Adrenal gland (tissue), 9 donors: ENCODE measurements at regions not wholly inside any gene's neighbourhood (a gene's known extent, or its start where the extent isn't known, plus 50 kb on each side); places are given as distances from the start of the nearest gene placed in this dataset.

Experiments
- DNase-seq, 7 donors: peaks; one replicate each; pipeline ENCODE4 v3.0.0-alpha.2; 2019 to 2020
- H3K27ac ChIP-seq, 5 donors: fragments of 200-600 bp; sonication (generic) in 4 of 5; 1 replicate in 3 of 5; 2 replicates in 2 of 5; pipeline versions ENCODE4 v1.5.1 to v1.8.0; 2016 to 2020; ENCODE audit warnings: mild to moderate bottlenecking in 1 of 5
- H3K27me3 ChIP-seq: fragments of 200-600 bp; 2 replicates; pipeline ENCODE4 v1.8.0; 2021
- H3K36me3 ChIP-seq, 2 donors: fragments of 200-600 bp; replicated peaks in 1 of 2; 1 replicate in 1 of 2; 2 replicates in 1 of 2; pipeline versions ENCODE4 v1.5.1 to v1.8.0; 2018 to 2022
- H3K4me1 ChIP-seq, 2 donors: fragments of 200-600 bp; replicated peaks in 1 of 2; 1 replicate in 1 of 2; 2 replicates in 1 of 2; pipeline versions ENCODE4 v1.5.1 to v1.8.0; 2018 to 2021
- H3K4me3 ChIP-seq, 4 donors: fragments of 200-600 bp; sonication (generic) in 3 of 4; one replicate each; pipeline ENCODE4 v1.5.1; 2016 to 2018
- H3K9me3 ChIP-seq, 3 donors: fragments of 200-600 bp; sonication (generic) in 1 of 3; replicated peaks in 1 of 3; 1 replicate in 2 of 3; 2 replicates in 1 of 3; pipeline versions ENCODE4 v1.5.1 to v1.8.0; 2016 to 2021
- POLR2A ChIP-seq, 2 donors: fragments of 450-650 bp; IDR thresholded peaks; one replicate each; pipeline ENCODE4 v1.6.1; 2017; ENCODE audit warnings: antibody characterized with exemption in 2 of 2, mild to moderate bottlenecking in 2 of 2, moderate library complexity in 1 of 2
- WGBS, 4 donors: extraction: QIAGEN DNeasy Blood & Tissue Kit in 2 of 4; methylation state at CpG; one replicate each; pipeline versions ENCODE4 v1.1.5 to v1.1.7; 2013 to 2017; 5-methylcytosine and 5-hydroxymethylcytosine counted together
- intact Hi-C, 2 donors: fragments of 100-400 bp; cut with DNase I; formaldehyde crosslinking; loops; one replicate each; pipeline versions ENCODE4 v1.14.1 to v1.15.0; 2022 to 2023
- TF ChIP-seq, protein P1 (sequence below), 6 experiments: fragments of 450-650 bp in 4 of 6; fragments of 200-600 bp in 2 of 6; sonication (generic) in 1 of 6; IDR thresholded peaks; 1 replicate in 5 of 6; 2 replicates in 1 of 6; pipeline versions ENCODE4 v1.5.1 to v1.8.0; 2016 to 2021; ENCODE audit warnings: antibody characterized with exemption in 6 of 6, mild to moderate bottlenecking in 2 of 6, moderate library complexity in 1 of 6
- donor health status: healthy with polysubstance abuse.
- donor health status: Bipolar disorder and iron deficiency.
- donor health status: DM: yes; HTN: yes; CAD: no.
- donor health status: DM: no; HTN: no; CAD: no.
- donor health status: DM: no; HTN: no; CAD: no.

DNA sequence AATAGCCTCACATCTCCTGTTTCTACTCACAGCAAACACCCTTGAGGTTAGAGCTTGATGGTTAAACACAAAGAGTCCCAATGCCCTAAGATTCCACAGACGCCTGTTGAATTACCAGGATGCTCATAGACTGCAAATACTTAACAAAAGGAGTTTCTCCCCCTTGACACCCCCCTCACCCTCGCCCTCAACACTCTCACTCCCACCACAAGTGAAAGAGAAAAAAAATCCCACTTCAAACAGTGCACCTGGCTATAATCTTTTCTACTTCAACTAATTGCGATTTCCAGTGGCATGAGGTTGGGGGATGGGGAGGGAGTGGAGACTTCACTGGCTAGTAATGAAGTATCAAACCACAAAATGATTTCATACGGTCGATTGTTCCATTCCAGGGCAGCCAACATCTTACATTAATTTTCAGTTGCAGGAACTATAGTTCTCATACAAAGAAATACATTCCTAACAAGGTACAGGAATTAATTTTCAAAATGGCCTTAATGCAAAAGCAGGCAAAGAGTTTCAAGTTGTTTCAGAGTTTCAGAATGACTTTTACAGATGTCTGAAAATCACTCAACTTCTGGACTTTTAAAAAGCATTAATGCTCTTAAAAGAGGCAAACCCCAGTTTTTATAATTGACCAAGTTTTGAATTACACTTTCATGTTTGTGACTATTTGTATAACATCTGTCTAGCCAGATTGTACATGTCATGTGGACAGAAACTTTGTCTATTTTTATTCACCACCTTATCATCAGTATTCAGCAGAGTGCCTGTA is 390.7 kb downstream of the C12orf75 start:
- intact Hi-C loops, result no loop called here
- Histone ChIP-seq H3K27ac (no peak overlapping the region), H3K4me3 (no peak overlapping the region), H3K27me3 (no peaks in the 10 kb centered on the region), H3K9me3 (no peaks in the 10 kb centered on the region), H3K36me3 (no peaks in the 10 kb centered on the region), H3K4me1 (no peaks in the 10 kb centered on the region)
- no peak for DNase-seq
- 64 to 77% (median 72%) methylated on average over 5 of the region's 5 CpGs for WGBS, 4 donors
- no peak for TF ChIP-seq POLR2A (IDR thresholded peaks at IDR 0.05)
- TF ChIP-seq, protein P1, sequence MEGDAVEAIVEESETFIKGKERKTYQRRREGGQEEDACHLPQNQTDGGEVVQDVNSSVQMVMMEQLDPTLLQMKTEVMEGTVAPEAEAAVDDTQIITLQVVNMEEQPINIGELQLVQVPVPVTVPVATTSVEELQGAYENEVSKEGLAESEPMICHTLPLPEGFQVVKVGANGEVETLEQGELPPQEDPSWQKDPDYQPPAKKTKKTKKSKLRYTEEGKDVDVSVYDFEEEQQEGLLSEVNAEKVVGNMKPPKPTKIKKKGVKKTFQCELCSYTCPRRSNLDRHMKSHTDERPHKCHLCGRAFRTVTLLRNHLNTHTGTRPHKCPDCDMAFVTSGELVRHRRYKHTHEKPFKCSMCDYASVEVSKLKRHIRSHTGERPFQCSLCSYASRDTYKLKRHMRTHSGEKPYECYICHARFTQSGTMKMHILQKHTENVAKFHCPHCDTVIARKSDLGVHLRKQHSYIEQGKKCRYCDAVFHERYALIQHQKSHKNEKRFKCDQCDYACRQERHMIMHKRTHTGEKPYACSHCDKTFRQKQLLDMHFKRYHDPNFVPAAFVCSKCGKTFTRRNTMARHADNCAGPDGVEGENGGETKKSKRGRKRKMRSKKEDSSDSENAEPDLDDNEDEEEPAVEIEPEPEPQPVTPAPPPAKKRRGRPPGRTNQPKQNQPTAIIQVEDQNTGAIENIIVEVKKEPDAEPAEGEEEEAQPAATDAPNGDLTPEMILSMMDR (IDR thresholded peaks at IDR 0.05), result no peak

DNA sequence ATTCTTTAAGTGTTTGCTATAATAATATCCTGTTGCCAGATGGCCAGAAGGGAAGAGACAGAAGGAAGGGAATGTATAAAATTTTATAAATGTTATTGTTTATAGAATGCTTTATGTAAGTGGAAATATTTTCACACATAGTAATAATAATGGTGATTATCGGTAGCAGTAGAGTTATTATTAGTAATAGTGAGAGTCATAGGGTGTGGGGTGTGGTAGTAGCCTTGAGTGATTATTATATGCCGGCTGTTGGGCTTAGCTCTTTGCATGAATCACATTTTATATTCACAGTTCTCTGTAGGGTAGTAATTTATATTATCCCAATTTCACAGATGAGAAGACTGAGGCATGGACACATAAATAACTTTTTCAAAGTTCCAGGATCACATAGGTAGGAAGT is 391.4 kb downstream of the C12orf75 start:
- H3K36me3 ChIP-seq, result no peaks in the 10 kb centered on the region
- TF ChIP-seq POLR2A (IDR thresholded peaks at IDR 0.05), result no peak
- TF ChIP-seq, protein P1 (IDR thresholded peaks at IDR 0.05), result no peak
- intact Hi-C loops, result no loop called here
- H3K27me3 ChIP-seq, result no peaks in the 10 kb centered on the region
- H3K4me1 ChIP-seq, result no peaks in the 10 kb centered on the region
- 58 to 66% (median 60%) methylated on average over 2 of the region's 2 CpGs for WGBS, 4 donors
- no peak overlapping the region for H3K27ac ChIP-seq
- DNase-seq, result no peak
- H3K4me3 ChIP-seq, result no peak overlapping the region
- no peaks in the 10 kb centered on the region for H3K9me3 ChIP-seq

DNA sequence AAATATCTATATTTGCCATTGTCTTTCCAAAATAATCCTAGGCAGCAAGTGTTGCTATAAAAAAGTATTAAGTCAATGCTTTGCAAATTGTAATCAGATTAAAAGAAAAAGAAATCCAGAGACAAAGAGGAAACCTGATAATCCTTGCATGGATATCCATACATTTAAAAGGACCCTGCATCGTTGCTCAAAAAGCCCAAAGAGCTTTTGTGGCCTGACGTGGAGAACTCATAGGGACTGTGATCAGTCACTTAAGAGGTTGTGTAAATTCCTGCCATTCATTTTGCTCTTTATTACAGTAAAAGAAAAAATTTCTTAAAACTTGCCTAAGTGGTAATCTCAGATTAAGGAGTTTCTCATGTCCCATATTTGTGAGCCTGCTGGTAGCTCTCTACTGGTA is 392.6 kb downstream of the C12orf75 start:
- no peak for TF ChIP-seq POLR2A (IDR thresholded peaks at IDR 0.05)
- TF ChIP-seq, protein P1 (IDR thresholded peaks at IDR 0.05), result no peak
- H3K27me3 ChIP-seq, result no peaks in the 10 kb centered on the region
- H3K36me3 ChIP-seq, result no peaks in the 10 kb centered on the region
- no peaks in the 10 kb centered on the region for H3K4me1 ChIP-seq
- intact Hi-C loops, result no loop called here
- no peak overlapping the region for H3K4me3 ChIP-seq
- WGBS, 4 donors, result 81 to 92% (median 87%) methylated on average over 2 of the region's 2 CpGs
- no peak overlapping the region for H3K27ac ChIP-seq
- H3K9me3 ChIP-seq, result no peaks in the 10 kb centered on the region
- DNase-seq, result no peak

DNA sequence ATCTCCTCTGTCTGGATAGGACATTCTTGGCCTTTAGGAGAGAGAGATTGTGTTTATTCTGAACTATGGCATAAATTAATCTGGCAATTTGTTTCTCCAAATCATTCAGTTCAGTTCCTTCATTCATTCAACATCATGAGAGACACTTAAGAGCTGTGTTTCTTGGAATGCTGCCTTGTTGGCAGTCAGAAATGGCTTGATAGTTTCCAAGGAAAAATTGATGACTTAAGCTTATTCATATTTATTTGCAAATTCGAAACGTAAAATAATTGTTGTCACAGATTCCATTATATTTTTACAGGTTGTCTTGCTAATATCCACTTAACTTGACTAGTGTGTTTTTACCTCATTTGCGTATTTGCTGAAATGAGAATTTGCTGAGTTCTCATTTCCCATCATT is 393.0 kb downstream of the C12orf75 start:
- DNase-seq, result no peak
- Histone ChIP-seq H3K4me1 (no peaks in the 10 kb centered on the region), H3K27ac (no peak overlapping the region), H3K9me3 (no peaks in the 10 kb centered on the region), H3K27me3 (no peaks in the 10 kb centered on the region), H3K36me3 (no peaks in the 10 kb centered on the region), H3K4me3 (no peak overlapping the region)
- TF ChIP-seq, protein P1 (IDR thresholded peaks at IDR 0.05), result no peak
- no peak for TF ChIP-seq POLR2A (IDR thresholded peaks at IDR 0.05)
- 79 to 83% (median 80%) methylated on average over 3 of the region's 3 CpGs for WGBS, 4 donors
- intact Hi-C loops, result no loop called here
